Upper lobe of right lung (tissue), 1 donor: ENCODE measurements at regions not wholly inside any gene's neighbourhood (a gene's known extent, or its start where the extent isn't known, plus 50 kb on each side); places are given as distances from the start of the nearest gene placed in this dataset.
"Not testable (repeated sequence)": the region's sequence is repeated elsewhere in the genome, so short reads cannot be mapped to it uniquely, and the experiment has no call there.

Source experiments
- ATAC-seq: fragments of 200-7000 bp; cut with Tn5 transposase; one replicate; pipeline ENCODE4 v1.9.1; 2020; ENCODE audit warnings: mild to moderate bottlenecking, moderate library complexity
- DNase-seq: peaks from one replicate; pipeline ENCODE4 v3.0.0-alpha.2; 2020
- H3K27ac ChIP-seq: fragments of 200-600 bp; one replicate; pipeline ENCODE4 v1.8.0; 2022
- H3K27me3 ChIP-seq: fragments of 200-600 bp; one replicate; pipeline ENCODE4 v1.8.0; 2022; ENCODE audit warnings: mild to moderate bottlenecking
- H3K36me3 ChIP-seq: fragments of 200-600 bp; one replicate; pipeline ENCODE4 v1.8.0; 2022
- H3K4me1 ChIP-seq: fragments of 200-600 bp; one replicate; pipeline ENCODE4 v1.8.0; 2022
- H3K4me3 ChIP-seq: fragments of 200-600 bp; one replicate; pipeline ENCODE4 v1.8.0; 2022; ENCODE audit warnings: mild to moderate bottlenecking
- H3K9me3 ChIP-seq: fragments of 200-600 bp; one replicate; pipeline ENCODE4 v1.8.0; 2022
- intact Hi-C: fragments of 100-400 bp; cut with DNase I; formaldehyde crosslinking; loops from one replicate; pipeline ENCODE4 v1.11.0; 2022
- TF ChIP-seq, protein P1 (sequence below): fragments of 200-600 bp; IDR thresholded peaks from one replicate; pipeline ENCODE4 v1.8.0; 2022; ENCODE audit warnings: antibody characterized with exemption
- donor health status: DM: no; HTN: yes; CAD: no; lungs with severe emphysema.

DNA sequence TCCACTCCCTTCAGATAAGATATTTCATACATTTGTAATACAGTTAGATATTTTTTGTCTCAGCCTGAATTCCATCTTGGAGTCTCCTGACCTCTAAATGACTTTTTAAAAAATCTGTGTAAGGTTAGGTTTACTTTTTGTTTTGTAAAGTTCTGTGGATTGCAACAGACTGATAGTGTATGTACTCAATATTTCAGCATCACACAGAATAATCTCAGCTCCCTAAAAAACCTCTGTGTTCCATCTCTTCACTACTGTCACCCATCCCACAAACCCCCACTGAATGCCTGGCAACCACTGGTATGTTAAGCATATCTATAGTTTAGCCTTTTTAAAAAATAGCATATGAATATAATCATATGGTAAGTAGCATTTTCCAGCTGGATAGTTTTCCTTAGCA, 951.1 kb upstream of the ADAMTS5 start:
- H3K4me3 ChIP-seq, intact Hi-C loops, H3K9me3 ChIP-seq, H3K27ac ChIP-seq, H3K4me1 ChIP-seq, DNase-seq, H3K36me3 ChIP-seq, ATAC-seq, H3K27me3 ChIP-seq: not testable (repeated sequence)

- H3K4me1 ChIP-seq, H3K4me3 ChIP-seq, H3K27me3 ChIP-seq, intact Hi-C loops, ATAC-seq, DNase-seq, H3K27ac ChIP-seq, H3K9me3 ChIP-seq, H3K36me3 ChIP-seq: not testable (repeated sequence)
These were observed 949.4 kb upstream of the ADAMTS5 start for GRCh38 chr21:27916326-27916725.

- H3K4me1 ChIP-seq, ATAC-seq, H3K27me3 ChIP-seq, DNase-seq, H3K27ac ChIP-seq, H3K9me3 ChIP-seq, H3K36me3 ChIP-seq, intact Hi-C loops, H3K4me3 ChIP-seq: not testable (repeated sequence)
These were observed 945.2 kb upstream of the ADAMTS5 start for GRCh38 chr21:27912133-27912532.

GRCh38 chr21:27909487-27909886, 942.6 kb upstream of the ADAMTS5 start:
- ATAC-seq: not testable (repeated sequence)

GRCh38 chr21:27908816-27909215, 941.9 kb upstream of the ADAMTS5 start:
- H3K4me1 ChIP-seq, ATAC-seq, DNase-seq, H3K27me3 ChIP-seq, intact Hi-C loops, H3K4me3 ChIP-seq, H3K36me3 ChIP-seq, H3K9me3 ChIP-seq, H3K27ac ChIP-seq: not testable (repeated sequence)

More at GRCh38 chr21:27909487-27909886, 942.6 kb upstream of the ADAMTS5 start:
- H3K4me3 ChIP-seq, H3K9me3 ChIP-seq, H3K4me1 ChIP-seq, DNase-seq, H3K27ac ChIP-seq, H3K27me3 ChIP-seq, H3K36me3 ChIP-seq, intact Hi-C loops: not testable (repeated sequence)

- ATAC-seq, H3K36me3 ChIP-seq, H3K9me3 ChIP-seq, DNase-seq, intact Hi-C loops, H3K4me3 ChIP-seq, H3K27ac ChIP-seq, H3K27me3 ChIP-seq, H3K4me1 ChIP-seq: not testable (repeated sequence)
These were observed 936.0 kb upstream of the ADAMTS5 start for GRCh38 chr21:27902904-27903303.

DNA sequence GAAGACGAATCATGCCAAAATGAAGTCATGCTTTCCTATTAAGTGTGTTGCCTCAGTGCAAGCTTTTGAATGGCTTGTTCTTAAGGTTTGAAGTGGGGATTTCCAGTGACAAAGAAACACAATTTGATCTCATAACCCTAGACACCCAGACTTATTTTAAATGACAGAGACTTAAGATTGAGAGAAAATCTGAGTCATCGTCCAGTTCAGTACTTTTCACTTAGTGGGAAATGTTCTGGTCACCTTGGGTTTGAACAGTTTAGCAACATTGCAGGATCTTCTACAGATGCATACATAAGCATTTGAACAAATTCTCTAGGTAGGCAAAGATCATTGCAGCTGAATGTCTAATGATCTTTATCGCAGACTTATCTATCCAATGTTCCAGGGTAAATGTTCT, 926.7 kb upstream of the ADAMTS5 start:
- intact Hi-C loops, ATAC-seq, H3K27ac ChIP-seq, H3K9me3 ChIP-seq, H3K36me3 ChIP-seq, H3K27me3 ChIP-seq, H3K4me3 ChIP-seq, H3K4me1 ChIP-seq, DNase-seq: not testable (repeated sequence)

GRCh38 chr21:27891495-27891894, 924.6 kb upstream of the ADAMTS5 start:
- H3K4me1 ChIP-seq, H3K4me3 ChIP-seq, intact Hi-C loops, ATAC-seq, H3K36me3 ChIP-seq, H3K27me3 ChIP-seq, H3K9me3 ChIP-seq, H3K27ac ChIP-seq, DNase-seq: not testable (repeated sequence)

DNA sequence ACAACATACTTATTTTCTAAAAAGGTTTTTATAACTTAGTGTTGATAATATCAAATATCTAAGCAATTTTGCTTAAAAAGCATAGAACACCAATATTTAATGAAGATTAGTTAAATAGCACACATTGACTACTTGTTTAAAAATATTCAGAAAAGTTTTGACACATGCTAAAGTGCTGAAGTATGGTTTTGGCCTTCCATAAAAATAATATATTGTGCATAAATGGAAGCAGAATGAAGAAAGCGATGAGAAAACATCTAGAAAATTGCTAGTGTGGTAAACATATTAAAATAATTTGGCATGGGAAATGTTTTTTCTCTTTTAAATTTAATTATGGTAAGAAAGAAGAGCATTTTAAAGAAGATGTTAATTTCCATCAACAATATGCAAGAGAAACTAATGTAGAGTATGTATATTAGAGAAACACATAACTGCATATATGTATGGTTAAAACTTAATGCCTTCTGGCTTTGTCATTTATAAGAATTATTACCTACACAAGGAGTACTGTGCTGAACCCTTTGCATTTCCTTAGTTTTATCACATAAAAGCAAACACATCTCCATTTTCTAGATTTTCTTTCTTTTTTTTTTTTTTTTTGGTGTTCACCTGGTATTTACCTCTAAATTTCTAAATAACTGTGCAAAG, 921.0 kb upstream of the ADAMTS5 start:
- not testable (repeated sequence) for H3K27me3 ChIP-seq

DNA sequence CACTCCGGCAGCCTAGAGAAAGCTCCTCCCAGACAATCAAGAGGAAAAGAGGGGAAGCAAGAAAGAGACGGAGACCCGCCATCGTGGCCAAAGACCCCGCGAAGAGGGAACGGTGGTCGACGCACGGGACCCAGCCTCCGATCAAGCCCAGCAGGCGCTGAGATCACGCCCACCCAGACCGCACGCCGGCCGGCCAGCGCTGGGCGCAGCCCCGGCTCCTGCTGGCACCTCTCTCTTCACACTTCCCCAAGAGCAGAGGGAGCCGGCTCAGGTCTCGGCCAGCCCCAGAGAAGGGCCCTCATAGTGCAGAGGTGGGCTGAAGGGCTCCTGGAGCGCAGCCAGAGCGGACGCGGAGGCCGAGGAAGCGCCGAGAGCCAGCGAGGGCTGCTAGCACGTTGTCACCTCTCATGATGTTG, 918.4 kb upstream of the ADAMTS5 start:
- Histone ChIP-seq H3K27me3 (no peaks in the 10 kb centered on the region), H3K27ac (no peak overlapping the region), H3K9me3 (no peaks in the 10 kb centered on the region), H3K4me3 (no peak overlapping the region), H3K4me1 (no peaks in the 10 kb centered on the region), H3K36me3 (no peaks in the 10 kb centered on the region)
- no peak for DNase-seq
- intact Hi-C loops: no loop called here
- TF ChIP-seq, protein P1, sequence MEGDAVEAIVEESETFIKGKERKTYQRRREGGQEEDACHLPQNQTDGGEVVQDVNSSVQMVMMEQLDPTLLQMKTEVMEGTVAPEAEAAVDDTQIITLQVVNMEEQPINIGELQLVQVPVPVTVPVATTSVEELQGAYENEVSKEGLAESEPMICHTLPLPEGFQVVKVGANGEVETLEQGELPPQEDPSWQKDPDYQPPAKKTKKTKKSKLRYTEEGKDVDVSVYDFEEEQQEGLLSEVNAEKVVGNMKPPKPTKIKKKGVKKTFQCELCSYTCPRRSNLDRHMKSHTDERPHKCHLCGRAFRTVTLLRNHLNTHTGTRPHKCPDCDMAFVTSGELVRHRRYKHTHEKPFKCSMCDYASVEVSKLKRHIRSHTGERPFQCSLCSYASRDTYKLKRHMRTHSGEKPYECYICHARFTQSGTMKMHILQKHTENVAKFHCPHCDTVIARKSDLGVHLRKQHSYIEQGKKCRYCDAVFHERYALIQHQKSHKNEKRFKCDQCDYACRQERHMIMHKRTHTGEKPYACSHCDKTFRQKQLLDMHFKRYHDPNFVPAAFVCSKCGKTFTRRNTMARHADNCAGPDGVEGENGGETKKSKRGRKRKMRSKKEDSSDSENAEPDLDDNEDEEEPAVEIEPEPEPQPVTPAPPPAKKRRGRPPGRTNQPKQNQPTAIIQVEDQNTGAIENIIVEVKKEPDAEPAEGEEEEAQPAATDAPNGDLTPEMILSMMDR: no peak
- ATAC-seq: no peak

More for the DNA sequence above, 921.0 kb upstream of the ADAMTS5 start:
- H3K9me3 ChIP-seq, DNase-seq, ATAC-seq, H3K36me3 ChIP-seq, H3K4me1 ChIP-seq, H3K27ac ChIP-seq, intact Hi-C loops, H3K4me3 ChIP-seq: not testable (repeated sequence)

- DNase-seq, H3K27me3 ChIP-seq, H3K4me3 ChIP-seq, intact Hi-C loops, H3K27ac ChIP-seq, H3K4me1 ChIP-seq, H3K9me3 ChIP-seq, H3K36me3 ChIP-seq, ATAC-seq: not testable (repeated sequence)
These were observed 914.4 kb upstream of the ADAMTS5 start for GRCh38 chr21:27881331-27881730.

- H3K27ac ChIP-seq, H3K36me3 ChIP-seq, DNase-seq, ATAC-seq, H3K27me3 ChIP-seq, H3K4me1 ChIP-seq, H3K4me3 ChIP-seq, H3K9me3 ChIP-seq, intact Hi-C loops: not testable (repeated sequence)
These were observed 905.5 kb upstream of the ADAMTS5 start for GRCh38 chr21:27872411-27872810.

GRCh38 chr21:27870755-27871154, 903.9 kb upstream of the ADAMTS5 start:
- H3K27ac ChIP-seq, H3K4me3 ChIP-seq, H3K9me3 ChIP-seq, intact Hi-C loops, H3K36me3 ChIP-seq, ATAC-seq, DNase-seq, H3K4me1 ChIP-seq, H3K27me3 ChIP-seq: not testable (repeated sequence)
